GM10266 (cell line): ENCODE measurements at regions not wholly inside any gene's neighbourhood (a gene's known extent, or its start where the extent isn't known, plus 50 kb on each side); places are given as distances from the start of the nearest gene placed in this dataset.

Experiments
- DNase-seq: peaks from one replicate; pipeline ENCODE4 v3.0.0; 2012; ENCODE audit errors: extremely low spot score
- CTCF ChIP-seq: IDR thresholded peaks from 2 replicates; pipeline ENCODE4 v1.5.1; 2012; ENCODE audit warnings: mild to moderate bottlenecking, low read depth; ENCODE audit not compliant: control insufficient read depth, insufficient read depth; ENCODE audit errors: missing control alignments

GRCh38 chr1:14363036-14363590, 235.4 kb upstream of the KAZN start:
- DNase-seq, result no peak
- no peak for TF ChIP-seq CTCF

GRCh38 chr1:14363707-14364413, 234.6 kb upstream of the KAZN start:
- no peak for DNase-seq
- no peak for TF ChIP-seq CTCF

- DNase-seq, result no peak
- no peak for TF ChIP-seq CTCF
These were observed 233.0 kb upstream of the KAZN start for GRCh38 chr1:14365301-14365988.

- no peak for DNase-seq
- no peak for TF ChIP-seq CTCF
These were observed 232.1 kb upstream of the KAZN start for GRCh38 chr1:14366091-14367018.

GRCh38 chr1:14367451-14367850, 231.0 kb upstream of the KAZN start:
- DNase-seq, result no peak
- TF ChIP-seq CTCF, result no peak

GRCh38 chr1:14369526-14370213, 228.8 kb upstream of the KAZN start:
- TF ChIP-seq CTCF, result no peak
- no peak for DNase-seq
